HG02885 (cell line): ENCODE measurements at regions not wholly inside any gene's neighbourhood (a gene's known extent, or its start where the extent isn't known, plus 50 kb on each side); places are given as distances from the start of the nearest gene placed in this dataset.
"Not testable (repeated sequence)": the region's sequence is repeated elsewhere in the genome, so short reads cannot be mapped to it uniquely, and the experiment has no call there.

Source experiments
- ATAC-seq: cut with Tn5 transposase; IDR thresholded peaks from one replicate; pipeline ENCODE4 v1.9.1; 2021; ENCODE audit warnings: mild to moderate bottlenecking; ENCODE audit not compliant: unreplicated experiment, poor library complexity

- not testable (repeated sequence) for ATAC-seq
Observed at GRCh38 chr9:65455136-65455535, 170.1 kb upstream of the FOXD4L5 start.

- not testable (repeated sequence) for ATAC-seq
Observed at GRCh38 chr9:65454666-65455065, 169.7 kb upstream of the FOXD4L5 start.

DNA sequence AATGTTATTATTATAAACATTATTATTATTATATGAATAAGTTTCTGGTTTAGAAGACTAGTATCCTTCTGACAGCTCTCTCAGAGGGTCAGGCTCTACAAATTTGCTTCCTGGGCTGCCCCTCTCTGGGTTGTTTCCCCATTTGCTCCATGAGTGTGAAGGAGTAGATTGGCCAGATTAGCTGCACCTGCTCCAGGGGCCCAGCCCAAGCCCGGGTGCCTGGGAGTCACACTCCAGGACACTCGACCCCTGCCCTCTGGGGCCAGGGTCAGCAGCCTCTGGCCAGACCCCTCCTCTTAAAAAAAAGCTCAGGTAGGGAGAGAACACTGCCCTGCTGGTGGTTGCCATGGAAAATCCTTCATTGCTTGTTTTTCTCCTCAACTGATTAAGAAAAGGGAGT lies 169.0 kb upstream of the FOXD4L5 start:
- not testable (repeated sequence) for ATAC-seq

- ATAC-seq = not testable (repeated sequence)
Observed at GRCh38 chr9:65449886-65450610, 165.0 kb upstream of the FOXD4L5 start.

GRCh38 chr9:65449423-65449822 lies 164.4 kb upstream of the FOXD4L5 start:
- ATAC-seq = no peak

DNA sequence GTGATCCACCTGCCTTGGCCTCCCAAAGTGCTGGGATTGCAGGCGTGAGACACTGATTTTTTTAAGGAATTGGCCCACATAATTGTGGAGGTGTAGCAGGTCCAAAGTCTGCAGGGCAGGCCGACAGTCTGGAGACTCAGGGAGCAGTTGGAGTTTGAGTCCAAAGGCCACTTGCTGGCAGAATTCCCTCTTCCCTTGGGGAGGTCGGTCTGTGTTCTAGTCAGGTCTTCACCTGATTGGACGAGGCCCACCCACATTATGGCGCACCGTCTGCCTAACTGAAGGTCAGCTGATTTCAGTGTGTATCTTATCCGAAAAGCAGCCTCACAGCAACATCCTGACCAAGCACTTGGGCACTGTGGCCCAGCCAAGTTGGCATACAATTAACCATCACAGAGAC lies 162.1 kb upstream of the FOXD4L5 start:
- ATAC-seq = not testable (repeated sequence)

DNA sequence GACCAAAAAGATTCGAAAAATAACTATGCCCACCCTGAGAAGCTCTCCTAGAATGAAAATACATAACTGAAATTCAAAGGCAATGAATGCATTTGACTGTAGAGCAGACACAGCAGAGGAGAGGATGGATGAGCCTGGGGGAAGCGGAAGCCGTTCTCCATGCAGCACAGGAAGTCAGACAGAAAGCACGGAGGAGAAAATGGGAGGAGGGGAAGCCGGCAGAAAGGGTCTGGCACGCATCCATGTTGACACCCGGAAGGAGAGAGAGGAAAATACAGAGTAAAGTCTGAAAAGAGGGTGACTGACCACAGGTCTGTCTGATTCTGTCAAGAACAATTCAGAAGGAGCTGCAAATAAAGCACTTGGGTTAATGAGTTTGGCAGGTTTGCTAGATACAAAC lies 161.0 kb upstream of the FOXD4L5 start:
- ATAC-seq = not testable (repeated sequence)

DNA sequence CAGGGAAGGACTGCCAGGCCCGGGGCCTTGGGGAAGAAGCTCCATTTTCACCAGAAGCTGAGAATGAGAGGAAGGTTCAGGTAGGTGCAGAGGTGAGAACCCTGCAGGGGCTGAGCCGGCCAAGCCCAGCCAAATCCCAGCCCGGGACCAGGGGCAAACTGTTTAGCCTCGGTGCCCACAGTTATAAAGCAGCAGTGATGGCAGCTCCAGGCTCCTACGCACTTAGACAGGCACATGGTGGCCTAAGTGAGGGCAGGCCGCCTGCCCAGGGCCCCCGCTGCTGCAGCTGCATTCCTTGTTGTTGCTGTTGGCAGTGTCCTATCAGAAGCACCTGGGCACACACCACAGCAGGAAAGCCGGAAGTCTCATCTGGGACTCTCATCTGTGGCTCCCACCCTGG lies 159.9 kb upstream of the FOXD4L5 start:
- no peak for ATAC-seq

DNA sequence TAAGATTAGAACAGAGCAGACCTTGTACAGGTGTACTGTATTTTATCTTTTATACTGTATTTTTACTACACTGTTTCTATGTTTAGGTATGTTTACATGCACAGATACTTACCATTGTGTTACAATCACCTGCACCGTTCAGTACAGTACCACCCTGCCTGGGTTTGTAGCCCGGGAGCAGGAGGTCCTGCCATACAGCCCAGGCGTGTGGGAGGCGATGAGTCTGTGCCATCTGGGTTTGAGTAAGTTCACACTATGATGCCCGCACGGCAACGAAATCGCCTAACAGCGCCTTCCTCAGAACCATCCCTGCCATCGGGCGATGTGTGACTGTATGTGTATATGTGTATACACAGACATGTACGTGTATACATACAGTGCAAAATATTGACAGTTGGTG lies 157.1 kb upstream of the FOXD4L5 start:
- not testable (repeated sequence) for ATAC-seq

DNA sequence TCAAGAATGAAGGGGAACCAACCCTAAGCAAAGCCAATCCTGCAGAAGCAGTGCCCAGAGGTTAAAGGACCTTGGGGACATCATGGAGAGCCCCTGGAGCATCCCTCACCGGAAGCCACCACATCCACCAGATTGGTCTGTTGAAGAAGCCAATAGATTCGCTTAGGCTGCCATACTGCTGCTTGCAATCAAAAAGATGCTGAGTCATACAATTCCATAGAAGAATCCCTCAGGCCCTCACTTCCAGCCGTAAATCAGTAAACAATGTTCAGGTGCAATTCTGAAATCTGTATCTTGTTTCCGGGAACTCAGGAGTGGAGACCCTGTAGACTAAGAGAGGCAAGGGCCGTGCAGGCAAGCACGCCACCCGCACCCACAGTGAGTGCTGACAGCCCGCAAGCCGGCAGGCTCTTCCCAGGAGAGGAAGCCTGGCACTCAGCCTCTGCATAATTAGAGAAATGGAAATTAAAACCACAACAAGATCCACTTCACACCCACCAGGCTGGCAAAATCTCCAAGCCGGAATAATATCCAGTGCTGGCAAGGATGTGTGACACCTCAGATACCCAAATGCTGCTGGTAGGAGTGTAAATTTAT lies 156.4 kb upstream of the FOXD4L5 start:
- not testable (repeated sequence) for ATAC-seq

GRCh38 chr9:65437724-65438123 lies 152.7 kb upstream of the FOXD4L5 start:
- no peak for ATAC-seq

GRCh38 chr9:65435464-65435863 lies 150.5 kb upstream of the FOXD4L5 start:
- no peak for ATAC-seq

DNA sequence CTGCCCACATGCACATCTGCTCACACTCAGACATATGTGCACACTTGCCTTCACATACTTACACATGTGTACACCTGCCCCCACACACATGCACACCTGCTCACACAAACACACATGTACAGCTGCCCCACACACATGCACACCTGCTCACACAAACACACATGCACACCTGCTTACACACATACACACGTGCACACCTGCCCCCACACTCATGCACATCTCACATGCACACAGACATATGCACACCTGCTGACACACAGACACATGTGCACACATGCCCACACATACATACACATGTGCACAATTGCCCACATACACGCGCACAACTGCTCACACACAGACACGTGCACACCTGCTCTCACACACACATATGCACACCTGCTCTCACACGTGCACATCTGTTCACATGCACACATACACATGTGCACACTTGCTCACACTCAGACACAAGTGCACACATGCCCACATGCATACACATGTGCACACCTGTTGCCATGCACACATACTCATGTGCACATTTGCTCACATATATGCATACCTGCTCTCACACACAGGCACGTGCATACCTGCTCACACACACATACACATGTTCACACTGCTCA lies 147.8 kb upstream of the FOXD4L5 start:
- ATAC-seq = no peak

DNA sequence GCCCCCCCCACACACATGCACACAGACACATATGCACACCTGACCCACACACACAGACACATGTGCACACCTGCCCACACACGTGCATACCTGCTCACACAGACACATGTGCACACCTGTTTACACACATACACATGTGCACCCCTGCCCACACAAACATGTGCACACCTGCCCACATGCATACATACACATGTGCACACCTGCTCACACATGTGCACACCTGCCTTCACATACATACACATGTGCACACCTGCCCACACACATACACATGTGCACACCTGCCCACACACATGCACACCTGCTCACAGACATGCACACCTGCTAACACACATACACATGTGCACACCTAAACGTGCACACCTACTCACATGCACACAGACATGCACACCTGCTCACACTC lies 147.0 kb upstream of the FOXD4L5 start:
- no peak for ATAC-seq

DNA sequence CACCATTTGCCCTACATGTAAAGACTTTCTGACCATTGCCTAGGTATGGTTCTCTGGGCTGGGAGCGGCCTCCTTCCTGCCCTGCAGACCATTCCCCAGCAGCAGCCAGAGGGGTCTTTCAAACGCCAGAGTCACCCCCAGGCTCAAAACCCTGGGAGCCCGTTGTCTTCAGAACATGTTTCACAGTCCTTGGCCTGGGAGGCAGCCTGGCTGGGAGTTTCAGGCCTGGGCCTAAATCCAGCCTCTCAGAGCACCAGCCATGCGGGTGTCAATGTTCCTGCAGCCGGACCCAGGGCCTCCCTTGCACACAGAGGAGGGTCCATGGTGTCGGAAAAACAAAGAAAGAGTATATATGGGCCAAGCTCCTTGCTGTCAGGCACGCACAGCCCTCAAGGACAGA lies 145.2 kb upstream of the FOXD4L5 start:
- no peak for ATAC-seq

GRCh38 chr9:65427361-65427760 lies 142.4 kb upstream of the FOXD4L5 start:
- not testable (repeated sequence) for ATAC-seq

DNA sequence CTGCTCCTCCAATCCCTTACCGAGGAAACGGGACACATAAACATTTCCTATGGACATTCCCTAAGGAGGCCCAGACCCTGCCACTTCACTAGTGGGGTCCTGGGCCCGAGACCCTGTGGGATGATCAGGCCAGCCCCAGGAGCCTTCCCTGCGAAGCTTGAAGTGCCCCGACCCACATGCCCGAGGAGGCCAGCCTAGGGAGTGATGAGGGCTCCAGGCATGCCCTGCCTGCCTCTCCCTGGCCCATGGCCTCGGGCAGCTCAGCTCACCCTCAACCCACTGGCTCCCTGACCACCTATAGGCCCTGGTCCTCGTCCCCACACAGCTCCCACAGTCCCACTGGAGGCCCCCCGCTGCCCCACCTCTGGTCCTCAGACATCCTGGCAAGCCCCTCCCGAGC lies 141.8 kb upstream of the FOXD4L5 start:
- not testable (repeated sequence) for ATAC-seq

GRCh38 chr9:65426231-65426630 lies 141.2 kb upstream of the FOXD4L5 start:
- ATAC-seq = no peak

DNA sequence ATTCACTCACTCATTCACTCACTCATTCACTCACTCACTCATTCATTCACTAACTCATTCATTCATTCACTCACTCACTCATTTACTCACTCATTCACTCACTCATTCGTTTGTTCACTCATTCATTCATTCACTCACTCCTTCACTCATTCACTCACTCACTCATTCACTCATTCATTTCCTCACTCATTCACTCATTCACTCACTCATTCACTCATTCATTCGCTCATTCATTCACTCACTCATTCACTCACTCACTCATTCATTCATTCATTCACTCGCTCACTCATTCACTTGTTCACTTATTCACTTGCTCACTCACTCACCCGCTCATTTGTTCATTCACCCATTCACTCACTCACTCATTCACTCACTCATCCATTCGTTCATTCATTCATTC lies 140.2 kb upstream of the FOXD4L5 start:
- ATAC-seq = not testable (repeated sequence)

GRCh38 chr9:65424437-65424984 lies 139.5 kb upstream of the FOXD4L5 start:
- not testable (repeated sequence) for ATAC-seq

DNA sequence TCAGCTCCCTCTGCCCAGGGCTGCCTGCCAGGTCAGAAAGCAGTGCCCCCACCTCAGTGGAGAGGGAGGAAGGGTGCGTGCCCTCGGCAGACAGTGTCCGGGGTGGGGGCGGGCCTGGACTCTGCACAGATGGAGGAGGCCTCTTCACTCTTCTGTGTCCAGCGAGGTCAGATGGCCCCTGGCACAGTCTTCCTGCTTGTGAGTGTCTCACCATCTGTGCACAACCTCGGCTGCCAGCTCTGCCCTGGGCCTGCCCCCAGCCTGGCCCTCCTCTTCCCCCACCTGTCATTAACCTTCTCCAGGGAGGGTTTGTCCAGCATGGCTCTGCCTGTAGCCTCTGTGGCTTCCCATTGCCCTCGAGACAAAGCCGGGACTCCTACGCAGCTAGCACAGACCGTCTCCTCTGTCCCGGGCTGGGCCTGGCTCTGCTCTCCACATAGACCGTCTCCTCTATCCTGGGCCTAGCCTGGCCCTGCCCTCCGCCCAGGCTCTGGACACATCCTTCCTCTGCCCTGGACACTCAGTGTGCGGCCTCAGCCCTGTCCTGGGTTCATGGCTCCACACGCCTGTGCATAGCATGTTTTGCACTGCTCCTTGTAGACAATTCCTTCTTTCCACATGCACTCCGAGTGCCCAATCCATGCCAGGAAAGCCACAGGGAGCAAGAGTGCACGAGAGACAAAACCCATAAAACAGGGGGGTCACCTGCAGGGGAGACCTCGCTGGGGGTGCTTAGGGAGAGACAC lies 138.9 kb upstream of the FOXD4L5 start:
- not testable (repeated sequence) for ATAC-seq
